ENCODE measurements at regions not wholly inside any gene's neighbourhood (a gene's known extent, or its start where the extent isn't known, plus 50 kb on each side); places are given as distances from the start of the nearest gene placed in this dataset.

DNA sequence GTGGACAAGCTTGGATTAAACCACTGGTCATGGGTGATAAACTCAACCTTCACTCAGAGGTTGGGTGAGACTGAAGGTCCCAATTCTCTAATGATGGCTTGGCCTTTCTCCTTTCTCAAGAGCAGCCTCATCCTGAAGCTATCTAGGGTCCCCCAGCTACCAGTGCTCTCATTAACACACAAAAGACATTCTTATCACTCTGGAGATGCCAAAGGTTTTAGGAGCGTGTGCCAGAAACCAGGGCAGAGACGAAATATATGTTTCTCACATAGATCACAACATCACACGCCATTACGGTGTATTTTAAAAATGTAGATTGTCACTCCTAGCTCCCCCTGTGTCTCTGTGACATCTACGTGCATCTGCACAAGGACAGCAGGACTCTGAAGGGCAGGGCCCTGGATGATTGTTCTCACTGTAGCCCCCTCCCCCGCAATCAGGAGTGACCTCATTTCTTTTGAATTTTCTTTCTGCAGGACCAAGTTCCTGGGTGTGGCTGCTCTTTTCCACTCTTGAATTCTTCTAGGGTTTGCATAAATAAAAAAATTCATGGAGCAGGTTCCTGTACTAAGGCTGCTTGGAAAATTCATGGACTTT lies 311.3 kb downstream of the GADD45G start:
- TF ChIP-seq GATA1 (IDR thresholded peaks at IDR 0.05; ENCODE audit: low read depth, low read length) (no peak), POLR2A (IDR thresholded peaks at IDR 0.05; ENCODE audit: low read length) (no peak)
- DNase-seq, result no peak

DNA sequence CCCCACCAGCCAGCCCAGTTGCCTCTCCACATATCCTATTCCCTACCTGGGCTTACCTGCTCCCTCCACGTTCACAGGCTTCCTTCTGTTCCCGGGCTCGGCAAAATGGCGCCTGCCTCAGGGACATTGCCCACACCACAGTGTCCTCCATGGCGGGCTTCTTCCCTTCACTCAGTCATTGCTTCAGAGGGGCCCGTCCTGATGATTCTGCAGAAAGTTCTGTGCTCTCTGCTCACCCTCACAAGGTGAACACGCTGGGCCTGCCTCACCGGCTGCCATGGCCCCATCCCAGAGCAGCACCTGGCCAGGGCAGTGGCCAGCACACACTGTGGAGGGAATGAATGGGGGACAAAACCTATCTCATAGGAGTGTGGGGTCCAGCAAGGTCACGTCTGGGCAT lies 313.0 kb downstream of the GADD45G start:
- TF ChIP-seq POLR2A (IDR thresholded peaks at IDR 0.05; ENCODE audit: low read length) (no peak), GATA1 (IDR thresholded peaks at IDR 0.05; ENCODE audit: low read depth, low read length) (no peak)
- no peak for DNase-seq

GRCh38 chr9:89919171-89919681 lies 314.4 kb downstream of the GADD45G start:
- peak; percentile 29 to 35 for DNase-seq
- no peak for TF ChIP-seq POLR2A (IDR thresholded peaks at IDR 0.05; ENCODE audit: low read length)
- no peak for TF ChIP-seq GATA1 (IDR thresholded peaks at IDR 0.05; ENCODE audit: low read depth, low read length)

DNA sequence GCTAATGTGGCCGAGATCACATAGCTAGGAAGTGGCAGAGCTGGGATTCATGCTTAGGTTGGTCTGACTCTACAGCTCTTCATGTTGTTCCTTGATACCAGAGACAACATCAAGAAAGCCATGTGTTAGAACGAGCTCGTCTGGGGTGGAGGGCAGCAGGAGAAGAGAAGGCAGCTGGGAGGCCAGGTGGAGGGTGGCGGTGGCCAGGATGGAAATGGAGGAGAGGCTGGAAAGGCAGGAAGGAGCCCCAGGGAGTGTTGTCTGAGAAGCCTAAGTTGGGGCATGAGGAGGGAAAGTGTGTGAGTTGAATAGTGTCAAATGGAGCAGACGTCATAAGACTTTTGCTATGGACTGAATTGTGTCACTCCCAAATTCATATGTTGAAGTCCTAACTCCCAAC lies 315.3 kb downstream of the GADD45G start:
- no peak for DNase-seq
- TF ChIP-seq GATA1 (IDR thresholded peaks at IDR 0.05; ENCODE audit: low read depth, low read length), result no peak
- TF ChIP-seq POLR2A (IDR thresholded peaks at IDR 0.05; ENCODE audit: low read length), result no peak

GRCh38 chr9:89920951-89921350 lies 316.1 kb downstream of the GADD45G start:
- no peak for TF ChIP-seq GATA1 (IDR thresholded peaks at IDR 0.05; ENCODE audit: low read depth, low read length)
- TF ChIP-seq POLR2A (IDR thresholded peaks at IDR 0.05; ENCODE audit: low read length), result no peak
- DNase-seq, result no peak

DNA sequence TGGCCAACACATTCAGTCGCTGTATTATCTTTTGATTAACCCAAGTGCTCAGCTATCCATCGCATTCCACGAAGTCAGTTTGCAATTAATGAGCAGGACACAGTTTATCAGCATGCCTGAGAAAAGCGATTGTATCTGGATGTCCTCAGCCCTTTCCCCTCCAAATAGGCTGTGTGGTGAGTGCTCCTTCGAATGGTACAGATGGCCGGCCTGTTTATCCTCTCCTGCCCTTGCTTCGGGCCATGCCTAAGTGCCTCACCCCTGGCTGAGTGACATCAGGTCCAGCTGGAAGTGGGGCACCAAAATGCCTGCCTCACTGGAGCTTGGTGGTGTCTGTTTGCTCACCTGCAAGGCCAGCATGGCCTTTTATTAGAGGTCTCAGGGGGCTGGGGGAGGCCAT lies 317.3 kb downstream of the GADD45G start:
- TF ChIP-seq GATA1 (IDR thresholded peaks at IDR 0.05; ENCODE audit: low read depth, low read length) (no peak), POLR2A (IDR thresholded peaks at IDR 0.05; ENCODE audit: low read length) (no peak)
- no peak for DNase-seq

DNA sequence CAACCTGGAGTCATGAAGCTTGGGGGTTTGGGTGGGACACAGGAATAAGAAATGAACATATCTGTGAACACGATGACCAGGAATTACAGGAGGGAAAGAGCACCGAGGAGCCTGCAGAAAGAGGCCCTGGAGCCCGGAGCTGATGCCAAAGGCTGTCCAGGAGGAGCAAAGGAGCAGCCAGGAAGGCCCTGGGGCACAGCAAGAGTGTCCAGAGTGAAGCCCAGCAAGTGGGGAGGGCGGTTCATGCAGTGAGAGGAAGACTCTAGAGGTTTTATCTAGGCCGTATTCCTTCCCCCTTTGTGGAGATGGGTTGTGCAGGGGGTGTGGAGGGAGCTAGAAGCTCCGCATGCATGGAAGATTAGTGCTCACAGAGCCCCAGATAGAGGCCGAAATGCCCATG lies 318.4 kb downstream of the GADD45G start:
- no peak for DNase-seq
- TF ChIP-seq GATA1 (IDR thresholded peaks at IDR 0.05; ENCODE audit: low read depth, low read length) (no peak), POLR2A (IDR thresholded peaks at IDR 0.05; ENCODE audit: low read length) (no peak)

GRCh38 chr9:89923961-89924504 lies 319.2 kb downstream of the GADD45G start:
- DNase-seq, result no peak
- no peak for TF ChIP-seq GATA1 (IDR thresholded peaks at IDR 0.05; ENCODE audit: low read depth, low read length)
- no peak for TF ChIP-seq POLR2A (IDR thresholded peaks at IDR 0.05; ENCODE audit: low read length)

DNA sequence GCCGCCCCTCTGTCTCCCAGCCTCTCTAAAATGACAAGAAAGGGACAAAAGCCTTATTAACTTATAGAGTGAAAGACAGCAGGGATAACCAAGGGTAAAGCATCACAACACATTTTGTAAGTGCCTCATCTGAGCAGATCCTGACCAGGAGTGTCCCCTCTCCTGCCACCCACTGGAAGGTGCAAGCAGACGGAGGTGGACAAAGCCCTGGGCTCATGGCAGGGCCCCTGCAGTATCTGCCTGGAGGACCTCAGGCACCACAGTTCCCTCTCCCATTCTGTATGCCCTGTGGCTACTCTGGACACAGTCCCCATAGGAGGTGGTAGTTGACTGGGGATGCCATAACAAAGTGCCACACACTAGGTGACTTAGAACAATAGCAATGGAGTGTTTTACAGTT lies 319.8 kb downstream of the GADD45G start:
- TF ChIP-seq GATA1 (IDR thresholded peaks at IDR 0.05; ENCODE audit: low read depth, low read length) (no peak), POLR2A (IDR thresholded peaks at IDR 0.05; ENCODE audit: low read length) (no peak)
- DNase-seq, result no peak

GRCh38 chr9:89926167-89926566 lies 321.4 kb downstream of the GADD45G start:
- DNase-seq, result no peak
- no peak for TF ChIP-seq POLR2A (IDR thresholded peaks at IDR 0.05; ENCODE audit: low read length)
- no peak for TF ChIP-seq GATA1 (IDR thresholded peaks at IDR 0.05; ENCODE audit: low read depth, low read length)

DNA sequence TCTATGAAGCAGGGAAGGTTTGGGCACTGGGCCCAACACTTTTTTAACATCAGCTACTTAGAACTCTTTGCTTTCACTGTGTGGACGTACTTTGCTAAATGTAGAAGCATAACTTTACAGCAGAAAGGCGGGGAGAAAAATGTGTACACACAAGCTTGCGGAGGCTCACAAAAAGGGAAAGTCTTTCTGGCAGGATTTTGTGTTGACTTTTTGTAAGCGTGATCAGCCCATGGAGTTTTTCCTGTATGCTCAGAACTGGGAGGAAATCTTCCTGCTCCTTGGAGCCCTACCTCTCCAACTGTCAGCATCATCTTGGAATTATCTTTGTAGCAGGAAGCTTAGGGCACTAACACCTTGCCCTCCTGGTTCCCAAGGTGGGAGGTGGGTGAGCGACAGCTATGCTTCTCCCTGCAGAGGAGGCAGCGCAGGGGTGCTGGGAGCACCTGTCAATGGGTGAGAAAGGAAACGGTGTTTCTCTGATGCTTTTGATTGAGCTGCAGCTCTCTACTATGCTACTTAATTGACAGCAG lies 321.9 kb downstream of the GADD45G start:
- DNase-seq, result no peak
- TF ChIP-seq POLR2A (IDR thresholded peaks at IDR 0.05; ENCODE audit: low read length) (no peak), GATA1 (IDR thresholded peaks at IDR 0.05; ENCODE audit: low read depth, low read length) (no peak)

DNA sequence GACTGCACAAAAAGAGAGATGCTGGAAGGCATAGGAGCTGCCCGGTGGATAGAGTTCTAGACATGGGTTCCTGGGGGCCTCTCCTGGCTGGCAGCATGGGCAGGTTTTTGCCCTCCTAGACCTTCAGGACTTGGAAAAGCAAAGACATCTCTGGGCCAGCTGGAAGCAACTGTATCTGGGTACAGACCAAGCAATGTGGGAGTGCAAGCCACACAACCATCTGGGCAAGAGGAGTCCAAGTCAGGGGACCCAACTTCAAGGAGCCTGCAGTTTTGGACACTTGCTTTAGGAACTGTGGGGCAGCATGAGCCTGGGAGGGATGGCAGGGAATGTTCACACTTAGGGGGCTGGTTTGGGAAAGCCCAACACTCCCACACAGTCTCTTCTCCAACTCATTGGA lies 323.3 kb downstream of the GADD45G start:
- no peak for TF ChIP-seq POLR2A (IDR thresholded peaks at IDR 0.05; ENCODE audit: low read length)
- TF ChIP-seq GATA1 (IDR thresholded peaks at IDR 0.05; ENCODE audit: low read depth, low read length), result no peak
- DNase-seq, result no peak

GRCh38 chr9:89928521-89929275 lies 323.9 kb downstream of the GADD45G start:
- TF ChIP-seq POLR2A (IDR thresholded peaks at IDR 0.05; ENCODE audit: low read length) (no peak), GATA1 (IDR thresholded peaks at IDR 0.05; ENCODE audit: low read depth, low read length) (no peak)
- no peak for DNase-seq

- no peak for TF ChIP-seq POLR2A (IDR thresholded peaks at IDR 0.05; ENCODE audit: low read length)
- TF ChIP-seq GATA1 (IDR thresholded peaks at IDR 0.05; ENCODE audit: low read depth, low read length), result no peak
- DNase-seq, result no peak
These were observed 324.5 kb downstream of the GADD45G start for GRCh38 chr9:89929315-89929672.
